WTC11 (cell line): ENCODE measurements at regions not wholly inside any gene's neighbourhood (a gene's known extent, or its start where the extent isn't known, plus 50 kb on each side); places are given as distances from the start of the nearest gene placed in this dataset.

Experiments
- ATAC-seq: fragments of 200-7000 bp; cut with Tn5 transposase; 2 replicates; pipeline ENCODE4 v1.10.0; 2021; ENCODE audit warnings: mild to moderate bottlenecking, moderate library complexity
- CTCF ChIA-PET: fragments of 300-600 bp; sonication (Branson Sonifier 250); formaldehyde crosslinking; loops from one replicate; lab custom pipeline; 2021; ENCODE audit warnings: antibody characterized with exemption; lab: Charles Lee
- POLR2A ChIA-PET: fragments of 350-600 bp; sonication (Branson Sonifier 250); formaldehyde crosslinking; loops from one replicate; lab custom pipeline; 2021; ENCODE audit warnings: antibody characterized with exemption; lab: Charles Lee
- DNase-seq: peaks from one replicate; pipeline ENCODE4 v3.0.0; 2021; ENCODE audit warnings: low spot score
- H3K27ac Mint-ChIP-seq: 2 replicates; pipeline ENCODE4 v1.8.0; 2021; ENCODE audit warnings: mixed read lengths
- H3K27me3 Mint-ChIP-seq: 2 replicates; pipeline ENCODE4 v1.8.0; 2021; ENCODE audit warnings: low read depth, mild to moderate bottlenecking, moderate library complexity, mixed read lengths
- H3K36me3 Mint-ChIP-seq: 2 replicates; pipeline ENCODE4 v1.8.0; 2021; ENCODE audit warnings: mixed read lengths
- H3K4me1 Mint-ChIP-seq: 2 replicates; pipeline ENCODE4 v1.8.0; 2022; ENCODE audit warnings: mixed read lengths
- H3K4me3 Mint-ChIP-seq: 2 replicates; pipeline ENCODE4 v1.8.0; 2021; ENCODE audit warnings: mild to moderate bottlenecking, moderate library complexity, mixed read lengths
- H3K9me3 Mint-ChIP-seq: 2 replicates; pipeline ENCODE4 v1.8.0; 2021; ENCODE audit warnings: mixed read lengths
- ESRRA ChIP-seq: sonication (generic); formaldehyde crosslinking; IDR thresholded peaks from 2 replicates; pipeline ENCODE4 v1.8.1; 2022; ENCODE audit warnings: mild to moderate bottlenecking, missing genetic modification reagents, borderline replicate concordance
- FOXK1 ChIP-seq: sonication (generic); formaldehyde crosslinking; IDR thresholded peaks from 2 replicates; pipeline ENCODE4 v1.8.0; 2022; ENCODE audit warnings: mild to moderate bottlenecking, moderate library complexity, missing genetic modification reagents
- GTF2I ChIP-seq: fragments of 250-450 bp; sonication (Bioruptor Pico); conservative IDR thresholded peaks from 2 replicates; pipeline ENCODE4 v1.4.0; 2021; ENCODE audit warnings: mild to moderate bottlenecking
- NFATC4 ChIP-seq: fragments of 250-450 bp; sonication (Bioruptor Pico); IDR thresholded peaks from 2 replicates; pipeline ENCODE4 v1.9.0; 2021; ENCODE audit warnings: mild to moderate bottlenecking
- NFE2L1 ChIP-seq: sonication (generic); formaldehyde crosslinking; IDR thresholded peaks from 2 replicates; pipeline ENCODE4 v1.8.1; 2023; ENCODE audit warnings: missing genetic modification reagents
- PRRX2 ChIP-seq: fragments of 250-450 bp; sonication (Bioruptor Pico); IDR thresholded peaks from 2 replicates; pipeline ENCODE4 v1.8.0; 2021; ENCODE audit warnings: mild to moderate bottlenecking
- TCF7 ChIP-seq: sonication (generic); formaldehyde crosslinking; IDR thresholded peaks from 2 replicates; pipeline ENCODE4 v1.8.0; 2022; ENCODE audit warnings: mild to moderate bottlenecking, low read depth, missing genetic modification reagents, moderate library complexity
- TP53 ChIP-seq: sonication (generic); formaldehyde crosslinking; IDR thresholded peaks from 2 replicates; pipeline ENCODE4 v1.8.1; 2023; ENCODE audit warnings: mild to moderate bottlenecking, missing genetic modification reagents
- ZNF263 ChIP-seq: sonication (generic); formaldehyde crosslinking; IDR thresholded peaks from 2 replicates; pipeline ENCODE4 v1.8.1; 2022; ENCODE audit warnings: low read depth, mild to moderate bottlenecking, moderate library complexity, missing genetic modification reagents
- ZNF396 ChIP-seq: fragments of 250-450 bp; sonication (Bioruptor Pico); IDR thresholded peaks from 2 replicates; pipeline ENCODE4 v1.8.0; 2021; ENCODE audit warnings: mild to moderate bottlenecking, moderate library complexity, borderline replicate concordance
- ZNF423 ChIP-seq: fragments of 250-450 bp; sonication (Bioruptor Pico); IDR thresholded peaks from 2 replicates; pipeline ENCODE4 v2.1.2; 2022; ENCODE audit warnings: mild to moderate bottlenecking, moderate library complexity
- TF ChIP-seq, protein P1 (sequence below): sonication (generic); formaldehyde crosslinking; conservative IDR thresholded peaks from 2 replicates; pipeline ENCODE4 v1.8.1; 2022; ENCODE audit warnings: mild to moderate bottlenecking, missing genetic modification reagents
- TF ChIP-seq, protein P2 (sequence below): sonication (generic); formaldehyde crosslinking; IDR thresholded peaks from 2 replicates; pipeline ENCODE4 v1.8.1; 2023; ENCODE audit warnings: mild to moderate bottlenecking, missing genetic modification reagents
- TF ChIP-seq, protein P3 (sequence below): sonication (generic); formaldehyde crosslinking; IDR thresholded peaks from 2 replicates; pipeline ENCODE4 v1.8.0; 2022; ENCODE audit warnings: mild to moderate bottlenecking, missing genetic modification reagents
- TF ChIP-seq, protein P4 (sequence below): sonication (generic); formaldehyde crosslinking; IDR thresholded peaks from 2 replicates; pipeline ENCODE4 v1.8.1; 2023; ENCODE audit warnings: mild to moderate bottlenecking, missing genetic modification reagents
- TF ChIP-seq, protein P5 (sequence below): sonication (generic); formaldehyde crosslinking; IDR thresholded peaks from 2 replicates; pipeline ENCODE4 v1.8.1; 2022; ENCODE audit warnings: low read depth, mild to moderate bottlenecking, moderate library complexity, missing genetic modification reagents, borderline replicate concordance
- TF ChIP-seq, protein P6 (sequence below): fragments of 250-450 bp; sonication (Bioruptor Pico); IDR thresholded peaks from 2 replicates; pipeline ENCODE4 v1.9.0; 2021; ENCODE audit warnings: mild to moderate bottlenecking
- TF ChIP-seq, protein P7 (sequence below): fragments of 200-600 bp; IDR thresholded peaks from 2 replicates; pipeline ENCODE4 v1.8.0; 2022; ENCODE audit warnings: antibody characterized with exemption
- TF ChIP-seq, protein P8 (sequence below): sonication (generic); formaldehyde crosslinking; IDR thresholded peaks from 2 replicates; pipeline ENCODE4 v1.8.0; 2023; ENCODE audit warnings: missing genetic modification reagents, mild to moderate bottlenecking, borderline replicate concordance

DNA sequence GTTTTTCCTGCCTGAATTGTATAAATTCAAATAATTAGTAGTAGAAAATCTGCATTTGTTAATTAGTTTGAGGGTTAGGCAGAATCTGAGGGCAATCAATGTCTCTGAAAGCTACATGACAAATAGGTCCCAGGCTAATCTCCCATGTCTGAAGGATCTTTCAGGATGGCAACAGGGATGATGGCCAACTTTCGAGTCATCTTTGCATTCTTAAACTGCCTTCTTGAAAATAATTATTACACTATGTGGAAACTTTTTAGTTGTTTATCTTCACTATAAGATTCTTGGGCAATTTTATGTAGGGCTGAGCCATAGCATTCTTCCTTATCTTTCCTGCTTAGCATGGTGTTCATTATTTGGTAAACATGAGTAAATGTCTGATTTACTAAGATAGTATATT lies 490.3 kb upstream of the EPHA5 start (continued):
- TF ChIP-seq, protein P1, sequence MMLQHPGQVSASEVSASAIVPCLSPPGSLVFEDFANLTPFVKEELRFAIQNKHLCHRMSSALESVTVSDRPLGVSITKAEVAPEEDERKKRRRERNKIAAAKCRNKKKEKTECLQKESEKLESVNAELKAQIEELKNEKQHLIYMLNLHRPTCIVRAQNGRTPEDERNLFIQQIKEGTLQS (CRISPR knock-in tag): no peak
- TF ChIP-seq, protein P2, sequence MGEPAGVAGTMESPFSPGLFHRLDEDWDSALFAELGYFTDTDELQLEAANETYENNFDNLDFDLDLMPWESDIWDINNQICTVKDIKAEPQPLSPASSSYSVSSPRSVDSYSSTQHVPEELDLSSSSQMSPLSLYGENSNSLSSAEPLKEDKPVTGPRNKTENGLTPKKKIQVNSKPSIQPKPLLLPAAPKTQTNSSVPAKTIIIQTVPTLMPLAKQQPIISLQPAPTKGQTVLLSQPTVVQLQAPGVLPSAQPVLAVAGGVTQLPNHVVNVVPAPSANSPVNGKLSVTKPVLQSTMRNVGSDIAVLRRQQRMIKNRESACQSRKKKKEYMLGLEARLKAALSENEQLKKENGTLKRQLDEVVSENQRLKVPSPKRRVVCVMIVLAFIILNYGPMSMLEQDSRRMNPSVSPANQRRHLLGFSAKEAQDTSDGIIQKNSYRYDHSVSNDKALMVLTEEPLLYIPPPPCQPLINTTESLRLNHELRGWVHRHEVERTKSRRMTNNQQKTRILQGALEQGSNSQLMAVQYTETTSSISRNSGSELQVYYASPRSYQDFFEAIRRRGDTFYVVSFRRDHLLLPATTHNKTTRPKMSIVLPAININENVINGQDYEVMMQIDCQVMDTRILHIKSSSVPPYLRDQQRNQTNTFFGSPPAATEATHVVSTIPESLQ (CRISPR knock-in tag): no peak
- TF ChIP-seq, protein P3, sequence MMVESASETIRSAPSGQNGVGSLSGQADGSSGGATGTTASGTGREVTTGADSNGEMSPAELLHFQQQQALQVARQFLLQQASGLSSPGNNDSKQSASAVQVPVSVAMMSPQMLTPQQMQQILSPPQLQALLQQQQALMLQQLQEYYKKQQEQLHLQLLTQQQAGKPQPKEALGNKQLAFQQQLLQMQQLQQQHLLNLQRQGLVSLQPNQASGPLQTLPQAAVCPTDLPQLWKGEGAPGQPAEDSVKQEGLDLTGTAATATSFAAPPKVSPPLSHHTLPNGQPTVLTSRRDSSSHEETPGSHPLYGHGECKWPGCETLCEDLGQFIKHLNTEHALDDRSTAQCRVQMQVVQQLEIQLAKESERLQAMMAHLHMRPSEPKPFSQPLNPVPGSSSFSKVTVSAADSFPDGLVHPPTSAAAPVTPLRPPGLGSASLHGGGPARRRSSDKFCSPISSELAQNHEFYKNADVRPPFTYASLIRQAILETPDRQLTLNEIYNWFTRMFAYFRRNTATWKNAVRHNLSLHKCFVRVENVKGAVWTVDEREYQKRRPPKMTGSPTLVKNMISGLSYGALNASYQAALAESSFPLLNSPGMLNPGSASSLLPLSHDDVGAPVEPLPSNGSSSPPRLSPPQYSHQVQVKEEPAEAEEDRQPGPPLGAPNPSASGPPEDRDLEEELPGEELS (CRISPR knock-in tag): no peak
- TF ChIP-seq ZNF423 (CRISPR knock-in tag) (no peak), FOXK1 (CRISPR knock-in tag) (no peak), NFATC4 (CRISPR knock-in tag) (no peak), TCF7 (CRISPR knock-in tag) (no peak), ZNF396 (CRISPR knock-in tag) (no peak)
- TF ChIP-seq, protein P4, sequence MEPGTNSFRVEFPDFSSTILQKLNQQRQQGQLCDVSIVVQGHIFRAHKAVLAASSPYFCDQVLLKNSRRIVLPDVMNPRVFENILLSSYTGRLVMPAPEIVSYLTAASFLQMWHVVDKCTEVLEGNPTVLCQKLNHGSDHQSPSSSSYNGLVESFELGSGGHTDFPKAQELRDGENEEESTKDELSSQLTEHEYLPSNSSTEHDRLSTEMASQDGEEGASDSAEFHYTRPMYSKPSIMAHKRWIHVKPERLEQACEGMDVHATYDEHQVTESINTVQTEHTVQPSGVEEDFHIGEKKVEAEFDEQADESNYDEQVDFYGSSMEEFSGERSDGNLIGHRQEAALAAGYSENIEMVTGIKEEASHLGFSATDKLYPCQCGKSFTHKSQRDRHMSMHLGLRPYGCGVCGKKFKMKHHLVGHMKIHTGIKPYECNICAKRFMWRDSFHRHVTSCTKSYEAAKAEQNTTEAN: no peak
- TF ChIP-seq, protein P5, sequence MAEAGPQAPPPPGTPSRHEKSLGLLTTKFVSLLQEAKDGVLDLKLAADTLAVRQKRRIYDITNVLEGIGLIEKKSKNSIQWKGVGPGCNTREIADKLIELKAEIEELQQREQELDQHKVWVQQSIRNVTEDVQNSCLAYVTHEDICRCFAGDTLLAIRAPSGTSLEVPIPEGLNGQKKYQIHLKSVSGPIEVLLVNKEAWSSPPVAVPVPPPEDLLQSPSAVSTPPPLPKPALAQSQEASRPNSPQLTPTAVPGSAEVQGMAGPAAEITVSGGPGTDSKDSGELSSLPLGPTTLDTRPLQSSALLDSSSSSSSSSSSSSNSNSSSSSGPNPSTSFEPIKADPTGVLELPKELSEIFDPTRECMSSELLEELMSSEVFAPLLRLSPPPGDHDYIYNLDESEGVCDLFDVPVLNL (CRISPR knock-in tag): no peak

DNA sequence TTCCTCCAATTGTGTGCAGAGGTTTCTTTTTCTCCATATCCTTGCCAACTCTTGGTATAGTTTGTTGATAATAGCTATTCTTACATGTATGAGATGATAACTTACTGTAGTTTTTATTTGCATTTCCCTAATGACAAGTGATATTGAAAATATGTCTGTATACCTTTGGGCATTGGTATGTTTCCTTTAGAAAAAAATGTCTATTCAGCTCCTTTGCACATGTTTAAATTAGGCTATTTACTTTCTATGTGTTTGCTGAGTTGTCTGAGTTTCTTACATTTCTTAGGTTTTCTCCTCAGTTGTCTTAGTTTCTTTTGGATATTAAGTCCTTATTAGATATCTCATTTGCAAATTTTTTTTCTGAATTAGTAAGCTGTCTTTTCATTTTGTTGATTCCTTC lies 487.3 kb upstream of the EPHA5 start:
- no peaks in the 10 kb centered on the region for H3K27me3 Mint-ChIP-seq
- POLR2A ChIA-PET: no interaction called here
- no peaks in the 10 kb centered on the region for H3K36me3 Mint-ChIP-seq
- H3K4me3 Mint-ChIP-seq: no peak overlapping the region
- TF ChIP-seq ZNF263 (CRISPR knock-in tag): no peak
- no peak for TF ChIP-seq NFE2L1
- TF ChIP-seq PRRX2 (CRISPR knock-in tag): no peak
- TF ChIP-seq GTF2I (CRISPR knock-in tag): no peak
- TF ChIP-seq, protein P6, sequence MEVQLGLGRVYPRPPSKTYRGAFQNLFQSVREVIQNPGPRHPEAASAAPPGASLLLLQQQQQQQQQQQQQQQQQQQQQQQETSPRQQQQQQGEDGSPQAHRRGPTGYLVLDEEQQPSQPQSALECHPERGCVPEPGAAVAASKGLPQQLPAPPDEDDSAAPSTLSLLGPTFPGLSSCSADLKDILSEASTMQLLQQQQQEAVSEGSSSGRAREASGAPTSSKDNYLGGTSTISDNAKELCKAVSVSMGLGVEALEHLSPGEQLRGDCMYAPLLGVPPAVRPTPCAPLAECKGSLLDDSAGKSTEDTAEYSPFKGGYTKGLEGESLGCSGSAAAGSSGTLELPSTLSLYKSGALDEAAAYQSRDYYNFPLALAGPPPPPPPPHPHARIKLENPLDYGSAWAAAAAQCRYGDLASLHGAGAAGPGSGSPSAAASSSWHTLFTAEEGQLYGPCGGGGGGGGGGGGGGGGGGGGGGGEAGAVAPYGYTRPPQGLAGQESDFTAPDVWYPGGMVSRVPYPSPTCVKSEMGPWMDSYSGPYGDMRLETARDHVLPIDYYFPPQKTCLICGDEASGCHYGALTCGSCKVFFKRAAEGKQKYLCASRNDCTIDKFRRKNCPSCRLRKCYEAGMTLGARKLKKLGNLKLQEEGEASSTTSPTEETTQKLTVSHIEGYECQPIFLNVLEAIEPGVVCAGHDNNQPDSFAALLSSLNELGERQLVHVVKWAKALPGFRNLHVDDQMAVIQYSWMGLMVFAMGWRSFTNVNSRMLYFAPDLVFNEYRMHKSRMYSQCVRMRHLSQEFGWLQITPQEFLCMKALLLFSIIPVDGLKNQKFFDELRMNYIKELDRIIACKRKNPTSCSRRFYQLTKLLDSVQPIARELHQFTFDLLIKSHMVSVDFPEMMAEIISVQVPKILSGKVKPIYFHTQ: no peak
- no peak for TF ChIP-seq ESRRA (CRISPR knock-in tag)
- TF ChIP-seq, protein P7, sequence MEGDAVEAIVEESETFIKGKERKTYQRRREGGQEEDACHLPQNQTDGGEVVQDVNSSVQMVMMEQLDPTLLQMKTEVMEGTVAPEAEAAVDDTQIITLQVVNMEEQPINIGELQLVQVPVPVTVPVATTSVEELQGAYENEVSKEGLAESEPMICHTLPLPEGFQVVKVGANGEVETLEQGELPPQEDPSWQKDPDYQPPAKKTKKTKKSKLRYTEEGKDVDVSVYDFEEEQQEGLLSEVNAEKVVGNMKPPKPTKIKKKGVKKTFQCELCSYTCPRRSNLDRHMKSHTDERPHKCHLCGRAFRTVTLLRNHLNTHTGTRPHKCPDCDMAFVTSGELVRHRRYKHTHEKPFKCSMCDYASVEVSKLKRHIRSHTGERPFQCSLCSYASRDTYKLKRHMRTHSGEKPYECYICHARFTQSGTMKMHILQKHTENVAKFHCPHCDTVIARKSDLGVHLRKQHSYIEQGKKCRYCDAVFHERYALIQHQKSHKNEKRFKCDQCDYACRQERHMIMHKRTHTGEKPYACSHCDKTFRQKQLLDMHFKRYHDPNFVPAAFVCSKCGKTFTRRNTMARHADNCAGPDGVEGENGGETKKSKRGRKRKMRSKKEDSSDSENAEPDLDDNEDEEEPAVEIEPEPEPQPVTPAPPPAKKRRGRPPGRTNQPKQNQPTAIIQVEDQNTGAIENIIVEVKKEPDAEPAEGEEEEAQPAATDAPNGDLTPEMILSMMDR: no peak
- TF ChIP-seq, protein P8, sequence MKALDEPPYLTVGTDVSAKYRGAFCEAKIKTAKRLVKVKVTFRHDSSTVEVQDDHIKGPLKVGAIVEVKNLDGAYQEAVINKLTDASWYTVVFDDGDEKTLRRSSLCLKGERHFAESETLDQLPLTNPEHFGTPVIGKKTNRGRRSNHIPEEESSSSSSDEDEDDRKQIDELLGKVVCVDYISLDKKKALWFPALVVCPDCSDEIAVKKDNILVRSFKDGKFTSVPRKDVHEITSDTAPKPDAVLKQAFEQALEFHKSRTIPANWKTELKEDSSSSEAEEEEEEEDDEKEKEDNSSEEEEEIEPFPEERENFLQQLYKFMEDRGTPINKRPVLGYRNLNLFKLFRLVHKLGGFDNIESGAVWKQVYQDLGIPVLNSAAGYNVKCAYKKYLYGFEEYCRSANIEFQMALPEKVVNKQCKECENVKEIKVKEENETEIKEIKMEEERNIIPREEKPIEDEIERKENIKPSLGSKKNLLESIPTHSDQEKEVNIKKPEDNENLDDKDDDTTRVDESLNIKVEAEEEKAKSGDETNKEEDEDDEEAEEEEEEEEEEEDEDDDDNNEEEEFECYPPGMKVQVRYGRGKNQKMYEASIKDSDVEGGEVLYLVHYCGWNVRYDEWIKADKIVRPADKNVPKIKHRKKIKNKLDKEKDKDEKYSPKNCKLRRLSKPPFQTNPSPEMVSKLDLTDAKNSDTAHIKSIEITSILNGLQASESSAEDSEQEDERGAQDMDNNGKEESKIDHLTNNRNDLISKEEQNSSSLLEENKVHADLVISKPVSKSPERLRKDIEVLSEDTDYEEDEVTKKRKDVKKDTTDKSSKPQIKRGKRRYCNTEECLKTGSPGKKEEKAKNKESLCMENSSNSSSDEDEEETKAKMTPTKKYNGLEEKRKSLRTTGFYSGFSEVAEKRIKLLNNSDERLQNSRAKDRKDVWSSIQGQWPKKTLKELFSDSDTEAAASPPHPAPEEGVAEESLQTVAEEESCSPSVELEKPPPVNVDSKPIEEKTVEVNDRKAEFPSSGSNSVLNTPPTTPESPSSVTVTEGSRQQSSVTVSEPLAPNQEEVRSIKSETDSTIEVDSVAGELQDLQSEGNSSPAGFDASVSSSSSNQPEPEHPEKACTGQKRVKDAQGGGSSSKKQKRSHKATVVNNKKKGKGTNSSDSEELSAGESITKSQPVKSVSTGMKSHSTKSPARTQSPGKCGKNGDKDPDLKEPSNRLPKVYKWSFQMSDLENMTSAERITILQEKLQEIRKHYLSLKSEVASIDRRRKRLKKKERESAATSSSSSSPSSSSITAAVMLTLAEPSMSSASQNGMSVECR: no peak
- no peak for TF ChIP-seq TP53 (CRISPR knock-in tag)
- ATAC-seq (no peak), DNase-seq (no peak)
- H3K4me1 Mint-ChIP-seq: peaks cover 3% of the 10 kb centered on the region; the same call in 1 of the 2 replicates
- H3K27ac Mint-ChIP-seq: no peak overlapping the region
- CTCF ChIA-PET: no interaction called here
- peaks cover 11% of the 10 kb centered on the region for H3K9me3 Mint-ChIP-seq
